ENCODE measurements at regions not wholly inside any gene's neighbourhood (a gene's known extent, or its start where the extent isn't known, plus 50 kb on each side); places are given as distances from the start of the nearest gene placed in this dataset.

DNA sequence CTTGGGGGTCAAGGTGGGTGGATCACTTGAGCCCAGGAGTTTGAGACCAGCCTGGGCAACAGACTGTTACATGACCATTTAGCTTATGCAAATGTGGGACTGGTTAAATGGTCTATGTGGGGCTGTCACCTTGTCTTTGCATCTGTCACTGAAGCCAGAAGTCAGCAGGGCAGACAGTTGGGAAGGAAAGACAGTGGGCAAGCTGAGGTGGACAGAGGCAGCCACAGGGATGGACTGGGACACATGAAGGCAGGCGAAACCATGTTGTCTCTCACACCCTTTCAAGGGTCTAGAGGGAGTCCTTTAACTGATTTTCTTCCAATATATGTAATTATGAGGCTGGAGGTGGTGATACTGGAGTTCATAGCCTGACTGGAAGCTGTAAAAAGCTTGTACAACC lies 426.4 kb downstream of the TMEM121 start:
- TF ChIP-seq, protein P1, sequence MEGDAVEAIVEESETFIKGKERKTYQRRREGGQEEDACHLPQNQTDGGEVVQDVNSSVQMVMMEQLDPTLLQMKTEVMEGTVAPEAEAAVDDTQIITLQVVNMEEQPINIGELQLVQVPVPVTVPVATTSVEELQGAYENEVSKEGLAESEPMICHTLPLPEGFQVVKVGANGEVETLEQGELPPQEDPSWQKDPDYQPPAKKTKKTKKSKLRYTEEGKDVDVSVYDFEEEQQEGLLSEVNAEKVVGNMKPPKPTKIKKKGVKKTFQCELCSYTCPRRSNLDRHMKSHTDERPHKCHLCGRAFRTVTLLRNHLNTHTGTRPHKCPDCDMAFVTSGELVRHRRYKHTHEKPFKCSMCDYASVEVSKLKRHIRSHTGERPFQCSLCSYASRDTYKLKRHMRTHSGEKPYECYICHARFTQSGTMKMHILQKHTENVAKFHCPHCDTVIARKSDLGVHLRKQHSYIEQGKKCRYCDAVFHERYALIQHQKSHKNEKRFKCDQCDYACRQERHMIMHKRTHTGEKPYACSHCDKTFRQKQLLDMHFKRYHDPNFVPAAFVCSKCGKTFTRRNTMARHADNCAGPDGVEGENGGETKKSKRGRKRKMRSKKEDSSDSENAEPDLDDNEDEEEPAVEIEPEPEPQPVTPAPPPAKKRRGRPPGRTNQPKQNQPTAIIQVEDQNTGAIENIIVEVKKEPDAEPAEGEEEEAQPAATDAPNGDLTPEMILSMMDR (conservative IDR thresholded peaks at IDR 0.05; ENCODE audit: low read depth, low read length): no peak
- no peak for TF ChIP-seq EZH2 (IDR thresholded peaks at IDR 0.05; ENCODE audit: borderline replicate concordance, low read depth, low read length, poor library complexity, severe bottlenecking)
